ENCODE measurements at regions not wholly inside any gene's neighbourhood (a gene's known extent, or its start where the extent isn't known, plus 50 kb on each side); places are given as distances from the start of the nearest gene placed in this dataset.

DNA sequence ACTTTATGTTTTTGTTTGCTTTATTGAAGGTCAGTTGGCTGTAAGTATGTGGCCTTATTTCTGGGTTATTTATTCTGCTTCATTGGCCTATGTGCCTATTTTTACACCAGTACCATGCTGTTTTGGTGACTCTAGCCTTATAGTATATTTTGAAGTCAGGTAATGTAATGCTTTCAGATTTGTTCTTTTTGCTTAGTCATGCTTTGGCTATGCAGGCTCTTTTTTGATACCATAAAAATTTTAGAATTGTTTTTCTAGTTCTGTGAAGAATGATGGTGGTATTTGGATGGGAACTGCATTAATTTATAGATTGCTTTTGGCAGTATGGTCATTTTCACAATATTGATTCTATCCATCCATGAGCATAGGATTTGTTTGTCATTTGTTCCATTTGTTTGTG is 63.5 kb upstream of the TTC14 start:
- H3K27ac ChIP-seq (ENCODE audit: low read length in 2 of 2): no peak overlapping the region
- no peak for ATAC-seq (ENCODE audit: low read depth)
- no peak overlapping the region for H3K4me3 ChIP-seq (ENCODE audit: control extremely low read depth in 1 of 5, extremely low read depth in 1 of 5, insufficient read depth in 1 of 5, low read depth in 2 of 5, low read length in 4 of 5)
- H3K4me1 Mint-ChIP-seq: no peaks in the 10 kb centered on the region
- H3K9ac ChIP-seq (ENCODE audit: low read length): no peak overlapping the region
- no peak overlapping the region for H3K4me2 ChIP-seq (replicated peaks; ENCODE audit: low read depth, low read length, poor library complexity, severe bottlenecking)
- TF ChIP-seq, protein P1, sequence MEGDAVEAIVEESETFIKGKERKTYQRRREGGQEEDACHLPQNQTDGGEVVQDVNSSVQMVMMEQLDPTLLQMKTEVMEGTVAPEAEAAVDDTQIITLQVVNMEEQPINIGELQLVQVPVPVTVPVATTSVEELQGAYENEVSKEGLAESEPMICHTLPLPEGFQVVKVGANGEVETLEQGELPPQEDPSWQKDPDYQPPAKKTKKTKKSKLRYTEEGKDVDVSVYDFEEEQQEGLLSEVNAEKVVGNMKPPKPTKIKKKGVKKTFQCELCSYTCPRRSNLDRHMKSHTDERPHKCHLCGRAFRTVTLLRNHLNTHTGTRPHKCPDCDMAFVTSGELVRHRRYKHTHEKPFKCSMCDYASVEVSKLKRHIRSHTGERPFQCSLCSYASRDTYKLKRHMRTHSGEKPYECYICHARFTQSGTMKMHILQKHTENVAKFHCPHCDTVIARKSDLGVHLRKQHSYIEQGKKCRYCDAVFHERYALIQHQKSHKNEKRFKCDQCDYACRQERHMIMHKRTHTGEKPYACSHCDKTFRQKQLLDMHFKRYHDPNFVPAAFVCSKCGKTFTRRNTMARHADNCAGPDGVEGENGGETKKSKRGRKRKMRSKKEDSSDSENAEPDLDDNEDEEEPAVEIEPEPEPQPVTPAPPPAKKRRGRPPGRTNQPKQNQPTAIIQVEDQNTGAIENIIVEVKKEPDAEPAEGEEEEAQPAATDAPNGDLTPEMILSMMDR (IDR thresholded peaks at IDR 0.05): no peak
- no peak for TF ChIP-seq EZH2 (IDR thresholded peaks at IDR 0.05; ENCODE audit: borderline replicate concordance, insufficient read depth, low read depth, low read length, poor library complexity, severe bottlenecking)
- ChIA-PET CTCF (no interaction called here), POLR2A (no interaction called here)
- no peak overlapping the region for H2AFZ ChIP-seq (ENCODE audit: insufficient read depth, low read depth, low read length, poor library complexity, severe bottlenecking)
- H4K20me1 ChIP-seq (ENCODE audit: control insufficient read depth, insufficient read depth, low read length, poor library complexity, severe bottlenecking): no peaks in the 10 kb centered on the region
- H3K79me2 ChIP-seq (ENCODE audit: control insufficient read depth, insufficient read depth, low read length): no peaks in the 10 kb centered on the region
- no peak overlapping the region for H3K4me3 Mint-ChIP-seq
- intact Hi-C loops (cut with micrococcal nuclease): no loop called here
- no peaks in the 10 kb centered on the region for H3K36me3 ChIP-seq (replicated peaks in 1 of 2; ENCODE audit: control extremely low read depth in 1 of 2, control insufficient read depth in 1 of 2, extremely low read depth in 1 of 2, insufficient read depth in 2 of 2, low read length in 1 of 2)
- no peaks in the 10 kb centered on the region for H3K27me3 ChIP-seq (replicated peaks in 1 of 4; ENCODE audit: control extremely low read depth in 1 of 4, control insufficient read depth in 3 of 4, insufficient read depth in 4 of 4, low read length in 3 of 4)
- no peak for DNase-seq
- no peaks in the 10 kb centered on the region for H3K4me1 ChIP-seq (ENCODE audit: control insufficient read depth in 2 of 2, insufficient read depth in 2 of 2, low read length in 2 of 2)
- H3K9me3 ChIP-seq (ENCODE audit: control extremely low read depth in 1 of 3, control insufficient read depth in 2 of 3, insufficient read depth in 1 of 3, low read length in 2 of 3): peaks cover 0 to 2% (median 0%) of the 10 kb centered on the region in 3 donors
- no peaks in the 10 kb centered on the region for H3K9me3 Mint-ChIP-seq (ENCODE audit: insufficient read depth)
- H3K27me3 Mint-ChIP-seq: no peaks in the 10 kb centered on the region
- no peak overlapping the region for H3K27ac Mint-ChIP-seq

DNA sequence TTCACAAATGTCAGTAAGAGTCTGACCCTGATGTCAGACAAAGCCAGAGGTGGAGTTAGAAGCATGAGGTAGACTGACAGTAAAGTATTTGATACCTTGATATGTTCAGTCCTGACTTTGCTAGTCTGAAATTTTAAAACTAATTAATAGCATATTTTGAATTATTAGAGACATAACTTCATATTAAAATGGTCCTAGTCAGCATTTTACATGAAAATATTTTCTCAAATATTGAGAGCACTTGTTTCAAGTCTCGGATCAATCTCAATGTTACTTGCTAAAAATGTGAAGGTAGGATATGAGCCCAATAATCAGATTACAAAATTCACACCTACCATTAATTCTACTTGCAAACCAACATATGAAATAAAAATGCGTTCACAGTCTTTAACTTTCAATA is 58.1 kb upstream of the TTC14 start:
- Histone ChIP-seq H2AFZ (ENCODE audit: insufficient read depth, low read depth, low read length, poor library complexity, severe bottlenecking) (no peak overlapping the region), H3K4me3 (ENCODE audit: control extremely low read depth in 1 of 5, extremely low read depth in 1 of 5, insufficient read depth in 1 of 5, low read depth in 2 of 5, low read length in 4 of 5) (no peak overlapping the region), H3K27ac (ENCODE audit: low read length in 2 of 2) (no peak overlapping the region), H3K4me1 (ENCODE audit: control insufficient read depth in 2 of 2, insufficient read depth in 2 of 2, low read length in 2 of 2) (no peaks in the 10 kb centered on the region), H3K79me2 (ENCODE audit: control insufficient read depth, insufficient read depth, low read length) (no peaks in the 10 kb centered on the region), H3K36me3 (replicated peaks in 1 of 2; ENCODE audit: control extremely low read depth in 1 of 2, control insufficient read depth in 1 of 2, extremely low read depth in 1 of 2, insufficient read depth in 2 of 2, low read length in 1 of 2) (no peaks in the 10 kb centered on the region), H4K20me1 (ENCODE audit: control insufficient read depth, insufficient read depth, low read length, poor library complexity, severe bottlenecking) (no peaks in the 10 kb centered on the region), H3K9ac (ENCODE audit: low read length) (no peak overlapping the region), H3K27me3 (replicated peaks in 1 of 4; ENCODE audit: control extremely low read depth in 1 of 4, control insufficient read depth in 3 of 4, insufficient read depth in 4 of 4, low read length in 3 of 4) (no peaks in the 10 kb centered on the region), H3K9me3 (ENCODE audit: control extremely low read depth in 1 of 3, control insufficient read depth in 2 of 3, insufficient read depth in 1 of 3, low read length in 2 of 3) (no peaks in the 10 kb centered on the region), H3K4me2 (replicated peaks; ENCODE audit: low read depth, low read length, poor library complexity, severe bottlenecking) (no peak overlapping the region)
- Mint-ChIP-seq H3K27me3 (peaks cover 4% of the 10 kb centered on the region), H3K4me1 (no peaks in the 10 kb centered on the region), H3K4me3 (no peak overlapping the region), H3K27ac (no peak overlapping the region), H3K9me3 (ENCODE audit: insufficient read depth) (no peaks in the 10 kb centered on the region)
- no peak for TF ChIP-seq EZH2 (IDR thresholded peaks at IDR 0.05; ENCODE audit: borderline replicate concordance, insufficient read depth, low read depth, low read length, poor library complexity, severe bottlenecking)
- TF ChIP-seq, protein P1 (IDR thresholded peaks at IDR 0.05): no peak
- WGBS (ENCODE audit: insufficient coverage): no CpG with 5 or more reads among the region's 2 CpGs
- ChIA-PET CTCF (no interaction called here), POLR2A (no interaction called here)
- intact Hi-C loops (cut with micrococcal nuclease): no loop called here
- ATAC-seq (ENCODE audit: low read depth) (no peak), DNase-seq (no peak)
